ENCODE measurements at regions not wholly inside any gene's neighbourhood (a gene's known extent, or its start where the extent isn't known, plus 50 kb on each side); places are given as distances from the start of the nearest gene placed in this dataset.

GRCh38 chr9:88773627-88774244, 217.5 kb upstream of the S1PR3 start:
- 79% methylated on average over 4 of the region's 4 CpGs for WGBS

GRCh38 chr9:88775037-88775471, 216.2 kb upstream of the S1PR3 start:
- WGBS: 41% methylated on average over 1 of the region's 1 CpG
- Histone ChIP-seq H3K4me3 (no peak overlapping the region), H3K9me3 (no peaks in the 10 kb centered on the region), H3K27me3 (no peaks in the 10 kb centered on the region), H3K4me1 (no peaks in the 10 kb centered on the region), H3K27ac (no peak overlapping the region), H3K36me3 (no peaks in the 10 kb centered on the region)
- no peak for DNase-seq (ENCODE audit: low spot score in 2 of 2)
- no peak for TF ChIP-seq CTCF (IDR thresholded peaks at IDR 0.05)
- TF ChIP-seq POLR2AphosphoS5 (IDR thresholded peaks at IDR 0.05): no peak
- no peak for TF ChIP-seq EP300 (IDR thresholded peaks at IDR 0.05)
- no peak for TF ChIP-seq POLR2A (IDR thresholded peaks at IDR 0.05)

More at GRCh38 chr9:88773627-88774244, 217.5 kb upstream of the S1PR3 start:
- TF ChIP-seq EP300 (IDR thresholded peaks at IDR 0.05): no peak
- TF ChIP-seq POLR2A (IDR thresholded peaks at IDR 0.05): no peak
- TF ChIP-seq CTCF (IDR thresholded peaks at IDR 0.05): no peak
- TF ChIP-seq POLR2AphosphoS5 (IDR thresholded peaks at IDR 0.05): no peak
- Histone ChIP-seq H3K4me3 (no peak overlapping the region), H3K4me1 (no peaks in the 10 kb centered on the region), H3K27me3 (no peaks in the 10 kb centered on the region), H3K27ac (no peak overlapping the region), H3K9me3 (no peaks in the 10 kb centered on the region), H3K36me3 (no peaks in the 10 kb centered on the region)
- no peak for DNase-seq (ENCODE audit: low spot score in 2 of 2)

GRCh38 chr9:88775559-88775958, 215.7 kb upstream of the S1PR3 start:
- H3K36me3 ChIP-seq: no peaks in the 10 kb centered on the region
- WGBS: 82% methylated on average over 6 of the region's 6 CpGs
- H3K4me3 ChIP-seq: no peak overlapping the region
- H3K27me3 ChIP-seq: no peaks in the 10 kb centered on the region
- H3K27ac ChIP-seq: no peak overlapping the region
- no peaks in the 10 kb centered on the region for H3K4me1 ChIP-seq
- DNase-seq (ENCODE audit: low spot score in 2 of 2): no peak
- TF ChIP-seq CTCF (IDR thresholded peaks at IDR 0.05) (no peak), POLR2A (IDR thresholded peaks at IDR 0.05) (no peak), POLR2AphosphoS5 (IDR thresholded peaks at IDR 0.05) (no peak), EP300 (IDR thresholded peaks at IDR 0.05) (no peak)
- H3K9me3 ChIP-seq: no peaks in the 10 kb centered on the region

- TF ChIP-seq POLR2A (IDR thresholded peaks at IDR 0.05): no peak
- no peak for TF ChIP-seq EP300 (IDR thresholded peaks at IDR 0.05)
- TF ChIP-seq CTCF (IDR thresholded peaks at IDR 0.05): no peak
- TF ChIP-seq POLR2AphosphoS5 (IDR thresholded peaks at IDR 0.05): no peak
- no peak overlapping the region for H3K27ac ChIP-seq
- H3K36me3 ChIP-seq: no peaks in the 10 kb centered on the region
- 87% methylated on average over 3 of the region's 3 CpGs for WGBS
- DNase-seq (ENCODE audit: low spot score in 2 of 2): no peak
- no peak overlapping the region for H3K4me3 ChIP-seq
- no peaks in the 10 kb centered on the region for H3K4me1 ChIP-seq
- no peaks in the 10 kb centered on the region for H3K9me3 ChIP-seq
- no peaks in the 10 kb centered on the region for H3K27me3 ChIP-seq
Observed at GRCh38 chr9:88775966-88776365, 215.3 kb upstream of the S1PR3 start.

GRCh38 chr9:88776717-88777497, 214.4 kb upstream of the S1PR3 start:
- TF ChIP-seq CTCF (IDR thresholded peaks at IDR 0.05) (no peak), POLR2A (IDR thresholded peaks at IDR 0.05) (no peak), POLR2AphosphoS5 (IDR thresholded peaks at IDR 0.05) (no peak), EP300 (IDR thresholded peaks at IDR 0.05) (no peak)
- H3K27ac ChIP-seq: no peak overlapping the region
- no peaks in the 10 kb centered on the region for H3K4me1 ChIP-seq
- H3K4me3 ChIP-seq: no peak overlapping the region
- H3K36me3 ChIP-seq: no peaks in the 10 kb centered on the region
- DNase-seq (ENCODE audit: low spot score in 2 of 2): no peak
- H3K27me3 ChIP-seq: no peaks in the 10 kb centered on the region
- WGBS: 87% methylated on average over 7 of the region's 7 CpGs
- H3K9me3 ChIP-seq: no peaks in the 10 kb centered on the region

Measured in suprapubic skin (tissue), 4 donors.